Loucy (cell line): ENCODE measurements at regions not wholly inside any gene's neighbourhood (a gene's known extent, or its start where the extent isn't known, plus 50 kb on each side); places are given as distances from the start of the nearest gene placed in this dataset.

Experiments used
- H2AFZ ChIP-seq: fragments of 200-600 bp; sonication (generic); 2 replicates; pipeline ENCODE4 v1.6.0; 2016; ENCODE audit warnings: antibody characterized with exemption, mild to moderate bottlenecking, low read length, moderate library complexity
- H3F3A ChIP-seq: fragments of 200-600 bp; 2 replicates; pipeline ENCODE4 v1.6.0; 2016; ENCODE audit warnings: antibody characterized with exemption, low read depth, mild to moderate bottlenecking
- H3K27me3 ChIP-seq: fragments of 200-600 bp; sonication (generic); 2 replicates; pipeline ENCODE4 v1.6.1; 2014; ENCODE audit warnings: low read length, mild to moderate bottlenecking; ENCODE audit not compliant: insufficient read depth, poor library complexity, severe bottlenecking
- H3K36me3 ChIP-seq: fragments of 200-600 bp; sonication (generic); 2 replicates; pipeline ENCODE4 v1.6.1; 2016; ENCODE audit warnings: low read length; ENCODE audit not compliant: insufficient read depth
- H3K4me1 ChIP-seq: fragments of 200-600 bp; sonication (generic); 2 replicates; pipeline ENCODE4 v1.5.1; 2014; ENCODE audit warnings: low read length, mild to moderate bottlenecking; ENCODE audit not compliant: insufficient read depth, poor library complexity, severe bottlenecking
- H3K4me2 ChIP-seq: fragments of 200-600 bp; sonication (generic); 2 replicates; pipeline ENCODE4 v1.6.0; 2014; ENCODE audit warnings: antibody characterized with exemption, low read length, low read depth, mild to moderate bottlenecking; ENCODE audit not compliant: poor library complexity, severe bottlenecking
- H3K4me3 ChIP-seq: fragments of 200-600 bp; sonication (generic); 2 replicates; pipeline ENCODE4 v1.5.1; 2014; ENCODE audit warnings: low read length, mild to moderate bottlenecking, mixed read lengths; ENCODE audit not compliant: poor library complexity, severe bottlenecking
- H3K79me2 ChIP-seq: fragments of 200-600 bp; sonication (generic); 2 replicates; pipeline ENCODE4 v1.6.1; 2014; ENCODE audit warnings: low read length; ENCODE audit not compliant: insufficient read depth
- H3K9ac ChIP-seq: fragments of 200-600 bp; sonication (generic); 2 replicates; pipeline ENCODE4 v1.6.0; 2014; ENCODE audit warnings: mild to moderate bottlenecking, low read depth, low read length, moderate library complexity; ENCODE audit not compliant: poor library complexity, severe bottlenecking
- H3K9me2 ChIP-seq: fragments of 200-600 bp; sonication (generic); replicated peaks from 2 replicates; pipeline ENCODE4 v1.6.1; 2016; ENCODE audit warnings: low read depth, low read length, mixed read lengths
- H3K9me3 ChIP-seq: fragments of 200-600 bp; sonication (generic); 2 replicates; pipeline ENCODE4 v1.6.1; 2014; ENCODE audit warnings: mild to moderate bottlenecking, antibody characterized with exemption, low read length, low read depth; ENCODE audit not compliant: insufficient read depth
- H4K20me1 ChIP-seq: fragments of 200-600 bp; sonication (generic); 2 replicates; pipeline ENCODE4 v1.6.0; 2014; ENCODE audit warnings: antibody characterized with exemption, low read length, mild to moderate bottlenecking; ENCODE audit not compliant: insufficient read depth, poor library complexity, severe bottlenecking
- EZH2phosphoT487 ChIP-seq: fragments of 200-600 bp; IDR thresholded peaks from 2 replicates; pipeline ENCODE4 v1.6.1; 2018; ENCODE audit warnings: antibody characterized with exemption, mild to moderate bottlenecking, moderate library complexity, borderline replicate concordance
- TF ChIP-seq, protein P1 (sequence below): fragments of 200-600 bp; sonication (generic); conservative IDR thresholded peaks from 2 replicates; pipeline ENCODE4 v1.5.1; 2014; ENCODE audit warnings: mild to moderate bottlenecking, antibody characterized with exemption, low read length

- Histone ChIP-seq H3K79me2 (no peaks in the 10 kb centered on the region), H3K27me3 (no peaks in the 10 kb centered on the region), H3K9ac (no peak overlapping the region), H3F3A (no peaks in the 10 kb centered on the region), H3K36me3 (no peaks in the 10 kb centered on the region), H4K20me1 (no peaks in the 10 kb centered on the region), H3K9me2 (no peaks in the 10 kb centered on the region), H2AFZ (no peak overlapping the region), H3K4me3 (no peak overlapping the region), H3K4me2 (no peak overlapping the region), H3K4me1 (no peaks in the 10 kb centered on the region), H3K9me3 (no peaks in the 10 kb centered on the region)
- no peak for TF ChIP-seq EZH2phosphoT487
- TF ChIP-seq, protein P1, sequence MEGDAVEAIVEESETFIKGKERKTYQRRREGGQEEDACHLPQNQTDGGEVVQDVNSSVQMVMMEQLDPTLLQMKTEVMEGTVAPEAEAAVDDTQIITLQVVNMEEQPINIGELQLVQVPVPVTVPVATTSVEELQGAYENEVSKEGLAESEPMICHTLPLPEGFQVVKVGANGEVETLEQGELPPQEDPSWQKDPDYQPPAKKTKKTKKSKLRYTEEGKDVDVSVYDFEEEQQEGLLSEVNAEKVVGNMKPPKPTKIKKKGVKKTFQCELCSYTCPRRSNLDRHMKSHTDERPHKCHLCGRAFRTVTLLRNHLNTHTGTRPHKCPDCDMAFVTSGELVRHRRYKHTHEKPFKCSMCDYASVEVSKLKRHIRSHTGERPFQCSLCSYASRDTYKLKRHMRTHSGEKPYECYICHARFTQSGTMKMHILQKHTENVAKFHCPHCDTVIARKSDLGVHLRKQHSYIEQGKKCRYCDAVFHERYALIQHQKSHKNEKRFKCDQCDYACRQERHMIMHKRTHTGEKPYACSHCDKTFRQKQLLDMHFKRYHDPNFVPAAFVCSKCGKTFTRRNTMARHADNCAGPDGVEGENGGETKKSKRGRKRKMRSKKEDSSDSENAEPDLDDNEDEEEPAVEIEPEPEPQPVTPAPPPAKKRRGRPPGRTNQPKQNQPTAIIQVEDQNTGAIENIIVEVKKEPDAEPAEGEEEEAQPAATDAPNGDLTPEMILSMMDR: no peak
These were observed 83.3 kb upstream of the TGM3 start for GRCh38 chr20:2212456-2213015.

- Histone ChIP-seq H3K9ac (no peak overlapping the region), H3K9me3 (no peaks in the 10 kb centered on the region), H3K4me1 (no peaks in the 10 kb centered on the region), H2AFZ (no peak overlapping the region), H3K4me2 (no peak overlapping the region), H3K27me3 (no peaks in the 10 kb centered on the region), H3K36me3 (no peaks in the 10 kb centered on the region), H3K79me2 (no peaks in the 10 kb centered on the region), H4K20me1 (no peaks in the 10 kb centered on the region), H3K4me3 (no peak overlapping the region), H3F3A (no peaks in the 10 kb centered on the region), H3K9me2 (no peaks in the 10 kb centered on the region)
- no peak for TF ChIP-seq EZH2phosphoT487
- TF ChIP-seq, protein P1: no peak
These were observed 82.4 kb upstream of the TGM3 start for GRCh38 chr20:2213401-2213800.

GRCh38 chr20:2217857-2218539, 77.8 kb upstream of the TGM3 start:
- Histone ChIP-seq H3K9me3 (no peaks in the 10 kb centered on the region), H3K4me1 (no peaks in the 10 kb centered on the region), H2AFZ (0 out of 2 replicates have a peak overlapping the region, but pooled peaks have one; percentile 56), H3K79me2 (no peaks in the 10 kb centered on the region), H3K9ac (no peak overlapping the region), H3K36me3 (no peaks in the 10 kb centered on the region), H4K20me1 (no peaks in the 10 kb centered on the region), H3F3A (no peaks in the 10 kb centered on the region), H3K27me3 (no peaks in the 10 kb centered on the region), H3K4me2 (peak overlapping the region; percentile 15), H3K4me3 (no peak overlapping the region), H3K9me2 (no peaks in the 10 kb centered on the region)
- TF ChIP-seq, protein P1: no peak
- no peak for TF ChIP-seq EZH2phosphoT487
